LNCAP (cell line): ENCODE measurements at regions not wholly inside any gene's neighbourhood (a gene's known extent, or its start where the extent isn't known, plus 50 kb on each side); places are given as distances from the start of the nearest gene placed in this dataset.

ENCODE experiments used
- CTCF ChIP-seq: fragments of 450-650 bp; IDR thresholded peaks from 2 replicates; pipeline ENCODE4 v1.5.1; 2017; ENCODE audit warnings: mild to moderate bottlenecking

DNA sequence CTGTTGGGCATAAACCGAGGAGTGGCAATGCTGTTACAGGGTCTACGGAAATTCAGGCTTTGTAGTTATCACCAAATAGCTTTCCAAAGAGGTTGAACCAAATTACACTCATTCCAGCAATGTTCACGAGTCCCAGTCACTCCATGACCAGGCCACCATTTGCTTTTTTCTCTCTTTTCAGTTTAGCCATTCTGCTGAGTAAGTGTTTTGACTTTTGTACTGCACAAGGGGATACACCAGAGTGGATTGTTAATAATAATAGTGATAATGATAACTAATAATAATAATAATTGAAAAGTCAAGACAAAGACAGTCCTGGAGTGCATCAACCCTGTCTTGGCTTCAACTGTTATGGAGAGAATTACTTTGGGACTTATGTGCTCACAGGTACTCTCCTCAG is 343.5 kb downstream of the AACS start:
- TF ChIP-seq CTCF = no peak

DNA sequence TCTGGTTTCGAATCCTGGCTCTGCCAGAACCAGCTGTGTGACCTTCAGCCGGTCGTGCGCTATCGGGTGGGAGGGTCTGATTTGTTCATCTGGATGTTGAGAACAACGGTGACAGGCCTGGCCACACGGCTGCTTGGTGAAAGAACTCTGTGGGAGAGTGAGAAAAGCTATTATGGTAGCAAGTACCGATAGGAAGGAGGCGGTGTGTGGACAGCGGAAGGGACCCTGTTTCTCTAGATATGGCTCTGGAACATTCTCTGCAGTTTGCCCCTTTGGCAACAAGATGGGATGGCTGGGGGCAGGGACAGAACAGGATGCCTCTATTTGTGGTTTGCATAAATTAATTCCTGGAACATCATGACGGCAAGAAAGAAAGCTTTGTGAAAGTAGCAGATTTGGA is 347.3 kb downstream of the AACS start:
- TF ChIP-seq CTCF = no peak

GRCh38 chr12:125417446-125417845 is 352.2 kb downstream of the AACS start:
- TF ChIP-seq CTCF = no peak

GRCh38 chr12:125418902-125419564 is 353.8 kb downstream of the AACS start:
- TF ChIP-seq CTCF = no peak

DNA sequence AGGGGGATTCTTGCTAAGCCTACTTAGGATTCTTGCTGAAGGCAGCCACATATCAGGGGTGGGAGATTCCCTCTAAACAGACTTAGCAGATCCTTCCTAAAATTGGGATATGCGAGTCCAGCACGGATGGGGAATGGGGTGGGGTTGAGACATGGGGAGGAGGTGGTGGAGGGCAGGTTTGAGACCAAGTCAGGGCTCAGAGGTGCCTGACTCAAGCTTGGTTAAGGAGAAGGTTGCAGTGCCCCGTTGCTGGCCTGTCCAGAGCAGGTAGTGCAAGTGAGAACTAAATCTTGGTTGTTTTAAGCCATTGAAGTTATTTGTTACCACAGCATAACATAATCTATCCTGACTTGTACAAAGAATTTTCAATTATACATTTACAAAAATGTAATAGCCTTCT is 359.7 kb downstream of the AACS start:
- no peak for TF ChIP-seq CTCF

DNA sequence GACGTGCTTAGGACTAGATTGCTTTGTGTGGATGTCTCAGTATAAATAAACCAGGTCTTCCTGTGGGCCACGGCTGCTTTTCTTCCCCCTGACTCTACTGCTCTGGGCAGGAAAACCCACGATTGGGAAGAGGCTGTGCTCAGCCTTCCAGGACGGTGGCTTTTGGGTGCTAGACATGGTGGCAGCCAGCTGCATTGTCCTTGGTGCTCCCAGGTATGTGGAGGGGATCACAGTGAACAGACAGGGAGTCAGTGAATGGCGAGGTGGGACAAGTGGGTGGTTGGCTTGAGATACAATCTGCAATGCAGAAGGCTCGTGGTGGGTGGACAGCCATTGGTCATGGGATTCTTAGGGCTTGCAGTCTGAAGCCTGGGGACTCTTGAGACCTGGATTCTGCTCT is 366.3 kb downstream of the AACS start:
- no peak for TF ChIP-seq CTCF

DNA sequence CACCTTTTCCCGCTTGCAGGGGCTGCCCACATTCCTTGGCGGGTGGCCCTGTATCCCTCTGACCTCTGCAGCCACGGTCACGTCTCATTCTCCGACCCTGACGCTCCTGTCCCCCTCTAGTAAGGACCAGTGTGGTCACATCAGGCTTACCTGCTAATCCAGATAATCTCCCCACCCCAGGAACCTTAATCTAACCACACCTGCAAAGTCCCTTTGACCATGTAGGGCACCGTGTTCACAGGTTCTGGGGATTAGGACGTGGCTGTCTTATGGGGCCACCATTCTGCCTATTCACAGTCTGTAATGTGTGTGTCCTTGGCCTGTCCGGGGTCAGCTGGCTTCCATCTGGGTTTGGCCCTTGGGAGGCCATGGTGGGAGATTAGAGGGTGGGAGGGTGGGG is 368.9 kb downstream of the AACS start:
- no peak for TF ChIP-seq CTCF

- TF ChIP-seq CTCF = no peak
Observed at GRCh38 chr12:125434936-125435443, 369.8 kb downstream of the AACS start.
